ENCODE measurements at regions not wholly inside any gene's neighbourhood (a gene's known extent, or its start where the extent isn't known, plus 50 kb on each side); places are given as distances from the start of the nearest gene placed in this dataset.

DNA sequence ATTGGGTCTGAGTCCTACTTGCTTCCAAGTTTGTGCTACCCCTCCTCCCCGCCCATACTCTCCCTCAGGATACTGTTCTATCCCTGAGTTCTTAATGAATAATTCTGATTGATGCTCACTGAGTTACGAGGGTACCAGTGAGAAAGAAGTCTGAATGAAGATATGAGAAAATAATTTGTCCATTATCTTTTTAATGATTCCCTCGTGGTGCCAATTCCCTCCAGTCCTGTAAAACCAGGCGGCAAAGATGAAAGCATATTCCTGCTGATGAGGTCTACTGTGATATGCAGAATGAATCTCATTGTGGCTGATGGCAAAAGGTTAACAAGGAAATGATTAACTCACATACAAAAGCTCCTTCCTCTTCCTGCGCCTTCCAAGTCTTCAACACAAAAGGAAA lies 650.2 kb upstream of the SLC39A10 start:
- ATAC-seq (ENCODE audit: low FRiP score) (no peak), DNase-seq (ENCODE audit: low spot score) (no peak)
- TF ChIP-seq, protein P1, sequence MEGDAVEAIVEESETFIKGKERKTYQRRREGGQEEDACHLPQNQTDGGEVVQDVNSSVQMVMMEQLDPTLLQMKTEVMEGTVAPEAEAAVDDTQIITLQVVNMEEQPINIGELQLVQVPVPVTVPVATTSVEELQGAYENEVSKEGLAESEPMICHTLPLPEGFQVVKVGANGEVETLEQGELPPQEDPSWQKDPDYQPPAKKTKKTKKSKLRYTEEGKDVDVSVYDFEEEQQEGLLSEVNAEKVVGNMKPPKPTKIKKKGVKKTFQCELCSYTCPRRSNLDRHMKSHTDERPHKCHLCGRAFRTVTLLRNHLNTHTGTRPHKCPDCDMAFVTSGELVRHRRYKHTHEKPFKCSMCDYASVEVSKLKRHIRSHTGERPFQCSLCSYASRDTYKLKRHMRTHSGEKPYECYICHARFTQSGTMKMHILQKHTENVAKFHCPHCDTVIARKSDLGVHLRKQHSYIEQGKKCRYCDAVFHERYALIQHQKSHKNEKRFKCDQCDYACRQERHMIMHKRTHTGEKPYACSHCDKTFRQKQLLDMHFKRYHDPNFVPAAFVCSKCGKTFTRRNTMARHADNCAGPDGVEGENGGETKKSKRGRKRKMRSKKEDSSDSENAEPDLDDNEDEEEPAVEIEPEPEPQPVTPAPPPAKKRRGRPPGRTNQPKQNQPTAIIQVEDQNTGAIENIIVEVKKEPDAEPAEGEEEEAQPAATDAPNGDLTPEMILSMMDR (IDR thresholded peaks at IDR 0.05) = no peak

DNA sequence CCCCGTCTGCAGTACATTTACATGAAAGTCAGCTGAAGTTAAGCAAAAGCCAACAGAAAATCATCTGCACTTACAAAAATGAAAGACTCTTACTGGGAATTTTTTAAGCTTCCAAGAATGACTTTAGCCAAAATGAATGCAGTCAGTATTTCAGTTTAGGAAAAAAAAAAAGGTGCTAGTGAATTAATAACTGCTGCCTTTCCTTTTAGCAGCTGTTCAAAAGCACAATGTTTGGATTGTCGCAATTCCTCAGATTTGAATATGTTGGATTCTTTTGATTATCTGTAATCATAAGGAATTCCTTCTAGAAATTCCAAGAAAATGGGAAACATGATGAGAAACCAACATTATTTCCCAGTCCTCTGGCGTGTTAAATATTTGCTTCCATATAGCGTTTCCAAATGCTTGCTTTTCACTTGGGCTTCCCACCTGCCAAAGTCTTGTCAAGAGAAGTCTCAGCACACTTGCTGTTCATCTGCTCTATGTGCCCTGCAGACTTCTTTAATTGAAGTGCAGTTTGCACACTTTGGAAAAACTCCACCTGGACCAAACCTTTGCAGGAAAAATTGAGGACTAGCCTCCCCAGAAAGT lies 653.0 kb upstream of the SLC39A10 start:
- ATAC-seq (ENCODE audit: low FRiP score) (no peak), DNase-seq (ENCODE audit: low spot score) (no peak)
- TF ChIP-seq, protein P1 (IDR thresholded peaks at IDR 0.05) = no peak

DNA sequence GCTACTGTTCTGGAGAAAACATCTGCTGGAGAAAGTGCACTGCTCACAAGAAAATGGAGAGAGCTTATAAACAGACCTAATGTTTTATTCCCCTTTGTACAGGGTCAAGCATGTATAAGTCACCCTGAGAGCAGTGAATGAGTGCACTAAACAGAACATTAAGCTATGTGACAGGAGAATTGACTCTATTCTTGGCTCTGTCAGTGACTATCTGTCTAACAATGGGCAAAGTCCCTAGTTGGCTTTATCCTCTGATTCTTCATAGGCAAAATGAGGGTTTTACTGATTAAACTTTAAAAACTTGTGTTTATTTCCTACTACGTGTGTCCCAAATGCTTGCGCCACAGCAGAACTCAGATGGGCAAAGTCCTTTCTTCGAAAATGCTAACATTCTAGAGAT lies 655.1 kb upstream of the SLC39A10 start:
- no peak for ATAC-seq (ENCODE audit: low FRiP score)

DNA sequence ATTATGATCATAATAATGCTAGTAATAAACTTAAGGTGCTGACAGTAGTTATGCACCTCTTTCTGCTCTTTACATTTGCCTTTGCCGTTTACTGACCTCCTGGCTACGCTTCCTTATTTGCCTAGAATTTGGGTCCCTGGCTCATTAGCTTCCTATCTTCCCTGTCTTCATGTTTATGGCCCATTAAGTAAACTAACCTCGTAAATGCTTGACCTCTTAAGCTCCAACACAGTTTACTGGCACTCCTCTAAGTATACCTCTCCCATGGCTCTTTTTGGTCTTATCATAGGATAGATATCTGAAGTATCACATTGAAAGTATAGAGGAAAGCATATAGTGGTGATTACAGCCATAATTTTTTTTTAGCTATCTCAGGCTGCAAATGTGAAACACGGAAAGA lies 657.3 kb upstream of the SLC39A10 start:
- ATAC-seq (ENCODE audit: low FRiP score) (no peak), DNase-seq (ENCODE audit: low spot score) (no peak)
- TF ChIP-seq, protein P1 (IDR thresholded peaks at IDR 0.05) = no peak

More for the DNA sequence above, 655.1 kb upstream of the SLC39A10 start:
- DNase-seq (ENCODE audit: low spot score) = no peak
- TF ChIP-seq, protein P1 (IDR thresholded peaks at IDR 0.05) = no peak

DNA sequence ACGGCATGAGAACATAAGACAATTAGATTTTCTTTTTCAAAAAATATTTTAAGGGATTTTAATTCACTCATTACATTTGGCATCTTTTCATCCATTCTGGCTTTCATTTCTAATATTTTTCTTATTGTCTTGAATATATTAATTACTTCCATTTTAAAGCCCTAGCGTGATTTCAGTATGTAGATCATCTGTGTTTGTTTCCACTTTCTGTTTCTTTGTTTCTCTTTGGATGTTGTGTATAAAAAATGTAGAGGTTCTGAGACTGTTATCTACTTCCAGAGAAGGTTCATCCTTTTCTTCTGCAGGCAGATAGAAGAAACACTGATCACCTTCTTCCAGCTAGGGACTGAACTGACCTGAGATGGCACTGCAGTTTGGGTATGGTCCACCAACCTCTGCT lies 664.4 kb upstream of the SLC39A10 start:
- no peak for DNase-seq (ENCODE audit: low spot score)
- TF ChIP-seq, protein P1 (IDR thresholded peaks at IDR 0.05) = no peak
- ATAC-seq (ENCODE audit: low FRiP score) = no peak

DNA sequence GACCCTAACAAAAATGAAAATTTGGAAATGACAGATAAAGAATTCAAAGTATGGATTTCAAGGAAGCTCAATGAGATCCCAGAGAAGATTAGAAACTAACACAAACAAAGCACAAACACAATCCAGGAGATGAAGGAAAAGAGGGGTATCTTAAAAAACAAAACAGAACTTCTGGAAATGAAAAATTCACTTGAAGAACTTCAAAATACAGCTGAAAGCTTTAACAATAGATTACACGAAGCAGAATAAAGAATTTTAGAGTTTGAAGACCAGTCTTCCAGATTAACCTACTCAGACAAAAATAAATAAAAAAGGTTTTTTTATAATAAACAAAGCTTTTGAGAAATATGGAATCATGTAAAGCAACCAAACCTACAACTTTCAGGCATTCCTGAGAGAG lies 671.8 kb upstream of the SLC39A10 start:
- no peak for DNase-seq (ENCODE audit: low spot score)
- no peak for ATAC-seq (ENCODE audit: low FRiP score)
- TF ChIP-seq, protein P1 (IDR thresholded peaks at IDR 0.05) = no peak

DNA sequence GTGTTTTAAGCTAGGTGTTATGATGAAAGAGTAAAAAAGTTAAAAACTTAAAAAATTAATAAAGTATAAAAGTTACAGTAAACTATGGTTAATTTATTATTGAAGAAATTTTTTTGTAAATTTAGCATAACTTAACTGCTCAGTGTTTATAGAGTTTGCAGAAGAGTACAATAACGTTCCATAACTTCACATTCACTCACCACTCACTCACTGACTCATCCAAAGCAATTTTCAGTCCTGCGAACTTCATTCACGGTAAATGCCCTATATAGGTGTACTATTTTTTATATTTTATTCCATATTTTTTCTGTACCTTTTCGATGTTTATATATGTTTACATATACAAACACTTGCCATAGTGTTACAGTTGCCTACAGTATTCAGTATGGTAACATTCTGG lies 694.8 kb upstream of the SLC39A10 start:
- TF ChIP-seq, protein P1 (IDR thresholded peaks at IDR 0.05) = no peak
- ATAC-seq (ENCODE audit: low FRiP score) = no peak
- no peak for DNase-seq (ENCODE audit: low spot score)

Measured in omental fat pad (tissue), 3 donors.